ENCODE measurements at regions not wholly inside any gene's neighbourhood (a gene's known extent, or its start where the extent isn't known, plus 50 kb on each side); places are given as distances from the start of the nearest gene placed in this dataset.

DNA sequence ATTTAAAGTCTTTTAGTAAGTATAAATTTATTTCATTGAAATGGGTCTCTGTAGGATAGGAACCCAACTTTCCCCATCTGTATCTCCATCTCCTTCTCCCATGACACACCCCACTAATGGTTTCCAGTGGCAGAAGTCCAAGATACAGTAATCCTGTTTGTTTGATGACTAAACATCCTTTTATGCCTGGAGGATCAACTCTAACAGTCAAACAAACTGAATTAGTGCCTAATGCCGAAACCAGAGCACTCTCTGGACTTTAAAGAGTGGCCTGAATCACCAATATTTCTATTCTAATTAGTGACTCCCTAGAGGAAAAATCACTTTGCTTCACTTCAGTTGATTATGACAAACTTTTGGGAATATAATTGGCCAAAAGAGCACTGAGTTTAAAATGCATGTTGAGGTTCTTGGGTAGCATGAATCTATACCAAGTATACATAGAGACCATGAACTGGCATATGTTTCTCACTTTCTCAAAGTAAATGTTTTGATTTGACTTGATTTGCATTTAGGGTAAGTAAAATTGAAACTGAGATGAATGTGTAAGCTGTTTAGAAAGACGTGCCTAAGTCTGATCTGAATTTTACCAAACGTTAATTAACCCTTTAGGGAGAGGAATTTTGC, 776.4 kb upstream of the NRSN1 start:
- TF ChIP-seq, protein P1, sequence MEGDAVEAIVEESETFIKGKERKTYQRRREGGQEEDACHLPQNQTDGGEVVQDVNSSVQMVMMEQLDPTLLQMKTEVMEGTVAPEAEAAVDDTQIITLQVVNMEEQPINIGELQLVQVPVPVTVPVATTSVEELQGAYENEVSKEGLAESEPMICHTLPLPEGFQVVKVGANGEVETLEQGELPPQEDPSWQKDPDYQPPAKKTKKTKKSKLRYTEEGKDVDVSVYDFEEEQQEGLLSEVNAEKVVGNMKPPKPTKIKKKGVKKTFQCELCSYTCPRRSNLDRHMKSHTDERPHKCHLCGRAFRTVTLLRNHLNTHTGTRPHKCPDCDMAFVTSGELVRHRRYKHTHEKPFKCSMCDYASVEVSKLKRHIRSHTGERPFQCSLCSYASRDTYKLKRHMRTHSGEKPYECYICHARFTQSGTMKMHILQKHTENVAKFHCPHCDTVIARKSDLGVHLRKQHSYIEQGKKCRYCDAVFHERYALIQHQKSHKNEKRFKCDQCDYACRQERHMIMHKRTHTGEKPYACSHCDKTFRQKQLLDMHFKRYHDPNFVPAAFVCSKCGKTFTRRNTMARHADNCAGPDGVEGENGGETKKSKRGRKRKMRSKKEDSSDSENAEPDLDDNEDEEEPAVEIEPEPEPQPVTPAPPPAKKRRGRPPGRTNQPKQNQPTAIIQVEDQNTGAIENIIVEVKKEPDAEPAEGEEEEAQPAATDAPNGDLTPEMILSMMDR (conservative IDR thresholded peaks at IDR 0.05 in 1 of 2, IDR thresholded peaks at IDR 0.05 in 1 of 2; ENCODE audit: low read depth in 1 of 2, low read length in 2 of 2) = no peak
- TF ChIP-seq EZH2 (IDR thresholded peaks at IDR 0.05; ENCODE audit: low read length, missing control alignments) = no peak
